NCI-H345 treated with DMSO at 0.1 percent for 48 hours (cell line): ENCODE measurements at regions not wholly inside any gene's neighbourhood (a gene's known extent, or its start where the extent isn't known, plus 50 kb on each side); places are given as distances from the start of the nearest gene placed in this dataset.
"Not testable (repeated sequence)": the region's sequence is repeated elsewhere in the genome, so short reads cannot be mapped to it uniquely, and the experiment has no call there.

Experiments
- DNase-seq: peaks from one replicate; lab custom pipeline; 2025; ENCODE audit not compliant: unreplicated experiment; lab: John Stamatoyannopoulos, UW

DNA sequence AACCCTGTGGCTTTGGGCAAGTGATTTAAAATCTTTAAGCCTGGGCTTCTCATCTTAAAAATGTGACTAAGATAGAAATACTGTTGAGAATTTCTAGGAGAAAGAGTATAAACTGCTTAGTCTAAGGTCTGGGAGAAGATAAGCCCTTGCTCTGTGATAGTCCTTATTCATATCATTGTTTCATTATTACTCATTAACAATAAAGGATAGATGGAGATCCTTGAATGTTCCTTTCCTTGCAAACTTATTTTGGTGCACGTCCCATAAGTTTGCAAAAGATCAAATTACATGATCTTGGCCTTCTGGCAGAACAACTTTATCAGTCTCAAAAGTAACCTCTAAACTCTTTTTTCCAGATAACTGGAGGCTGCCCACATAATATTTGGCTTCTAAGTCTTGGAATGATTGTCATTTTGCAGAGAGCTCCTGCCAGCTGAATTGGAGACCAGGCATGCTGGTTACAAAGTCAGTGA is 138.3 kb downstream of the FAM124B start:
- no peak for DNase-seq

DNA sequence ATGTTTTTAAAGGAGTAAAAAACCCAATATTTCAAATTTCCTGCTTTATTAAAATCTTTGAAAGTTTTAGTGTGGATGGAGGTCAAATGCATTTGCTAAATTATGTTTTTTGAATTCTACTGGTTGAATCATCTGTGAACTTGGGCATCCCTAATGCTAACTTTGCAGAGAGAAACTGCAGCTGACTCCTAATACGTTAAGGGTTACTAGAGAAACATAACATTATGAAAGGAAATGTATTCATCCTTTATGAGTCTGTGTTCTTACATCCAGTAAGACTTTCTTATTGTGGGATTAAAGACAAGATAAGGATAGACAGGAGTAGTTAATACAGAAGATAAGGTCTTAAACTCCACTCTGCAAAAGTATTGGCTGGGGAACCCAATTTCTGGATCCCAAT is 140.6 kb downstream of the FAM124B start:
- DNase-seq, result no peak

DNA sequence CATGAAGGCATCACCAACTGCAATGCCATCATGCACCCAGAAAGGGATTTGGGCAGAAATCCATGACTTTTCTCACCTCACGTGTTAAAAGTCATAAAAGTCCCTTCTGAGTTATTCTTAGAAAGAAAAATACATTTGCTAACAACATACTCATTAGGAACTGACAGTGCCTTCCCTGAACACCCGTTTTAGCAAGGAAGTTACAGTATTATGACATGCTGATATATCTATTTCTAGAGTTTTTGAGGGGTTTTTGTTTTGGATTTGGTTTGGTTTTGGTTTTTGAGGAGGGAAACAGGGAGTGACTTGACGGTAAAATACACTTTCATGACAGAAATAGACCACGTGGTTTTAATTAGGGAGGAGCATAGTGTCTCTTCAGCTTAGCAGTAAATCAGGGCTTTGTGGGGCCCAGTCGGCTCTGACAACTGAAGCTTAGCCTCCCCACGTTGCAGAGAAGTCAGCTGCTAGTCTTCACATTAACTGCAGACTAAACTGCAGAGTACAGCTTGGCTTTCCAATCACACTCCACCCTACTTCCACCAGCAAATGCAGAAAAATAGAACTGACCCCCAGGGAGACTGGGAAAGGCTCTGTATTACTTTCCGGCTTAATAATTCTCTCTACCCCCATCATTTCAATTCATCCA is 141.4 kb downstream of the FAM124B start:
- DNase-seq, result no peak

DNA sequence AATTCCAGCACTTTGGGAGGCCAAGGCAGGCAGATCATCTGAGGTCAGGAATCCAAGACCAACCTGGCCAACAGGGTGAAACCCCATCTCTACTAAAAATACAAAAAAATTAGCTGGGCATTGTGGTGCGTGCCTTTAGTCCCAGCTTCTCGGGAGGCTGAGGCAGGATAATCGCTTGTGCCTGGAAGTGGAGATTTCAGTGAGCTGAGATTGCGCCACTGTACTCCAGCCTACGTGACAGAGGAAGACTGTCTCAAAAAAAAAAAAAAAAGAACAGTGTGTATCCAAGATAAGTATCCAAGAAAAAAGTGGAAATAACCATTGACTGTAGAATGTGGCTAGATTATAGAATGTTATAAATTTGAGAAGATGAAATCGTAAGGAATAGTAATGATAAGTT is 142.1 kb downstream of the FAM124B start:
- no peak for DNase-seq

DNA sequence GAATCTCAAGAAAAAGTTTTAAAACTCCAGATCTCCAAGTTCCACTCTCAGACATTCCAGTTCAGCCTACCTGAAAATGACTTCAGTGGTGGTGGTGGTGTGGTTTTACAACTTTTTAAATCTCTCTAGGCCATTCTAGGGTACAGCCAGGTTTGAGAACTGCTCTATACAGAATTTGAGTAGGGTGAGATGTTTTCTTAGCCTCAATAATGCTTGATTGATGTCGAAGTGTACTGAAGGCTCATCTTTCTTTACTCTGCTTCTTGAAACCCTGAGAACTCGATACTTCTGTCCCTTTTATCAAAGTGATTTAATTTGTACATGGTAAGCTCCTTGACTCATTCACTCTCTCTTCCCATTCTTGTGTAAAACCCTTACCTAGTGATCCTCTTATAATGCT is 143.8 kb downstream of the FAM124B start:
- no peak for DNase-seq

DNA sequence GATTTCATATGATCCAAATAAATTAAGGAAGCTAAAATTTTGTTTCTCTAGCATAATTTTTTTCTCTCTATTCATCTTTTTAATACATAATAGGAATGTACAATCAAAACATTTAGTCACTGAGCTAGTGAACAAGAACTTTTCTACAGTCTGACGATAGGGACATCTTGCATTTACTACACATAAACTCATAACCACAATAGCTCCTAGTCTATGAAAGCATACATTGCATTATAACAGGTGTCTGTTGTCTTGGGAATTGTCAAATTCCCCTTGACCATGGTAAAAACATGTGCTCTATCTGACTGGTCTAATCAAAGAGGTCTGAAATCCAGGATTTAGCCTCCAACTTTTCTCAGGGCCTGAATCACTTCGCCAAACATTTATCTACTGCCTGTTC is 144.8 kb downstream of the FAM124B start:
- DNase-seq, result no peak

DNA sequence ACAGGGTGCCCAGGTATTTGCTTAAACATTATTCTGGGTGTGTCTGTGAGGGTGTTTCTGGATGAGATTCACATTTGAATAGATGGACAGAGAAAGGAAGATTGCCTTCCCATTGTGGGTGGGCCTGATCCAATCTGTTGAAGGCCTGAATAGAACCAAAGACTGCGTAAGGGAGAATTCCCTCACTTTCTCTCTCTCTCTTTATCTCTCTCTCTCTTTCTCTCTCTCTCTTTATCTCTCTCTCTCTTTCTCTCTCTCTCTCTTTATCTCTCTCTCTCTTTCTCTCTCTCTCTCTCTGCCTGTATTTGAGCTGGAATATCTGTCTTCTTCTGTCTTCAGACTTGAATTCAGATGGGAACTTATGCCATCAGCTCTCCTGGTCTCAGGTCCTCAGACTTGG is 148.4 kb downstream of the FAM124B start:
- DNase-seq, result no peak

DNA sequence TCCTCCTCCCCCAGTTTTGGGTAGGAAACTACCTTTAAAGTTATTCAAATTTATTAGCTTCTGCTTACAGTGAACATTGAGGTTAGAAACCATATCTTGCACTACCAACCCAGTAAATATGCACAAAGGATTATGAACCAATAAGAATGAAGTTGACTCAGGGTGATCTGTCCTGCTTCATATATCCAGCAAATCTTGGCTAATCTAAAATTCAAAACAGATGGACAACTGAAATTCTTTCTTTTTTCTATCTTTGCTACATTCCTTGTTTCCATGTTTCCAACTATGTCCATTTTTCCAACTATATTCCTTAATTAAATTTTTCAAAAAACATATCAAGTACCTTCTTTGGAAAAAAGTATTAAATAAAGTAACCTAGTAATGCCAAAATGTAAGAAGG is 149.3 kb downstream of the FAM124B start:
- DNase-seq, result no peak

DNA sequence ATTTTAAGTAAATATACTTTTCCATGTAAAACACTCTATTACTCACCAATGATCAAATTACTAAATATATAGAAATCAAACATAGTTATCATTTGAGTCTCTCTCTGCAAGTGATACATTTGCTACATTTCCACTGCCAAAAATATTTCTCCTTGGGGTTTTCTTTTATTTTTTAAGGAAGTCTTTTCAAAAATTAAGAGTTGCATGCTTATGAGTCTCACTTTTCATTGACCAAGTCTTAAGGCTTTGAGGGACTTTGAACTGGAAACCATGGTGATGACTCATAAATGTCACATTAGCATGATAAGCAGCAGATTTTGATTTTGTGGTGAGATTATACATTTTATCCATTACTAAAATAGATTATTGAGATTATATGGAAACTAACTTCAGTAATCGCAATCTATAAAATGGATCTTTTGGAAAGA is 152.9 kb downstream of the FAM124B start:
- no peak for DNase-seq

DNA sequence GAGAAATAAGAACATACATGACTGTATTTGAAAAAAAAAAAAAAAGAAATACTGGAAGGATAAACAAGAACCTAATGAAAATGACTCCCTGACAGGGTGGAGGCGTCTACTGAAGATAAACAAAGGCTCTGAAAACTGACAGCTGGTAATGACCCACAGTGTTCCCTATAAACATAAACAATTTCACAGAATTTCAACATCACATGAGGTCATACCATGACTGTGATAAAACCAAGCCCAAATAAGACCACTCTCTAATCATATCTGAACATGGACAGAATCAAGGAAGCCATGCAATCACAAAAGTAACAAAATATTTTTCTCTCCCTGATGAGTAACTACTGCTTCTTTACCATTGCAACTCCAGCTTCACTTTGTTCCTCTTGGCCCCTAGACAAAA is 159.3 kb downstream of the FAM124B start:
- DNase-seq, result no peak

DNA sequence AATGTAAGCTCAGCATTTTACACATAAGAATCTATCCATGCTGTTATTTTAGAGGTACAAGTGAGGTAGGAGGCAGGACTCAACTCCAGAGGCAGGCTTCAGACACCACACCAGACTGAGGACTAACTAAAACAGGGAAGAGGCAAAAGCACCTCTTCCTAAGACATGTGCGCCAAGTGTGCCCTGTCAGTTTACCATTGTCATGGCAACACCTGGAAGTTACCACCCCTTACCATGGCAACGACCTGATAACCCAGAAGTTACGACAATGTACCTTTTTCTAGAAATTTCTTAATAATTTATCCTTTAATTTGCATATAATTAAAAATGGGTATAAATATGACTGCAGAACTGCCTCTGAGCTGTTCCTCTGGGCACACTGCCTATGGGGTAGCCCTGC is 160.1 kb downstream of the FAM124B start:
- no peak for DNase-seq

DNA sequence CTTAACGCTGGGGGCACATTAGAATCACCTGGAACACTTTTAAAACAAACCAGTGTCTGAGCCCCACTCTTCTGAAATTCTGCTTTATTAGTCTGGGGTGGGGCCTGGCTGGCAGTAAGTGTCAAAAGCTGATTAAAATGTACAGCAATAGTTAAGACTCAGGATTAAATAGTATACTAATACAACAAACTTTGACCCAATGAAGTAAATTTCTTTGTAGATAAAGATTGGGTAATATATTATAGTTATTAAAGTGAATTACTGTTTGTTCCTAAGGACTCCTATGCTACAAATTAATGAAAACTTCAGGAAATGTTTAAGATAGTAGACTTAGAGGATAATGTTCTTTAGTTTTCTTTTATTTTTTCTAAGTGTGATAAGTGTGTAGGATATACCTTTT is 160.9 kb downstream of the FAM124B start:
- no peak for DNase-seq

DNA sequence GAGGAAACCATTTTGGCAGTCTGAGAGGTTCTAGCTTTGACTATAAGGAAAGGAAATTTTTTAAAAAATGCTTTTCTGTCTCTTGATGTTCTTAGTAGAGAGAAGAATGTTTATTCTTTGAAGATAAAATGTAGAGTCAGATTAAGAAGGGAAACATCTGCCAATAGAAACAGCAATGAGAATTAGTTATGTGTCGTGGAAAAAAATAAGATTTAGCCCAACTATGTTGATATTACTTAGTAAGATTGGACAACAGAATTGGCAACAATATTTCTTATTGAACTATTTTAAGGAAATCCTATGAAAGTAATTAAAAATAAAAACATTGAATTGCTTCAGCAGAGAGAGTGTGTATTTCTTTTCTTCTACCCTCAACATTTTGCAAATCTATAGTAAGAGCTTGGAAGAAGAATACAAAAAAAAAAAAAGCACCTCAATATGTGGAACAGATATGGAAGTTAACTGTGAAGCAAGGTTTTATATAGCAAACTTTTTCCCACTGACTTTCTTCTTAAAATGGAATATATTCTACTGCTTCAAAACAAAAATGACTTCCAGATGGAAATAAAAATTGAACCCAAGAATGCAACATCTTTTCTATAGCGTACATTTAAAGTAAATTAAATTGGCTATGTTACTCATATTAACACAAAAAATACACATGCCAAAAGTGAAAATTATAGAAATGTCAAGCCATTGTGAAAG is 177.9 kb downstream of the FAM124B start:
- no peak for DNase-seq

DNA sequence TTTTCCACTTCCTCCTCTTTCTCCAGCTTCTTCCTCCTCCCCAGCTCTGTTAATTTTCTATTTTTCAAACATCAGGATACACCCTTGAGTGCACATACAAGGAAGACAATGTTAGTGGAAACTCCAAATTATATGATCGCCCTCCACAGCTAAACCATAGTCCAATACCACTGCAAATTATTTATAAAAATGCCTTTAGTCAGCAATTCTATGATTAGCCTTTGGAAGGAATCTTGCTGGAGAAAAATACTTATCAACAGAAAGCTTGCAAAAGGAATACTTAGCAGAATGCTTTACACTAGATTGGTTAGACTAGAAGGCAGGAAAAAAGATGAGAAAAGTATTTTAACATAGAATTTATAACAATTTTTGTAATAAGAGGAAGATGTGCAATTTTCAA is 178.9 kb downstream of the FAM124B start:
- DNase-seq, result no peak

DNA sequence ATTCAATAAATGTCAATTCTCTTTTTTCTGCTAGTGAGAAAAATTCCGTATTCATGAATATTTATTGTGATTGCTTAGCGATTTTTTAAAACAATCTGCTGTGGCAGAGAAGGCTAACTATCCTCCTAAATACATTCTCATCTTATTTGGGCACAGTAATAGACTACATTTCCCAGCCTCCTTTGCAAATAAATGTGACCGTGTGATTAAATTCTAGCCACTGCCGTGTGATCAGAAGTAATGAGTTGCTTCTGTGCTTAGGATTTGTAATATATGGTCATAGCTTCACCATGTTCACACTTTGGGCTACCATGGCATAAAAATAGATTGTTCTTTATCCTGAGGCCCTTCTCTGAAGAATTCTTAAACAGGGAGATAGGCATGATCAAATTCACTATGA is 179.6 kb downstream of the FAM124B start:
- no peak for DNase-seq

DNA sequence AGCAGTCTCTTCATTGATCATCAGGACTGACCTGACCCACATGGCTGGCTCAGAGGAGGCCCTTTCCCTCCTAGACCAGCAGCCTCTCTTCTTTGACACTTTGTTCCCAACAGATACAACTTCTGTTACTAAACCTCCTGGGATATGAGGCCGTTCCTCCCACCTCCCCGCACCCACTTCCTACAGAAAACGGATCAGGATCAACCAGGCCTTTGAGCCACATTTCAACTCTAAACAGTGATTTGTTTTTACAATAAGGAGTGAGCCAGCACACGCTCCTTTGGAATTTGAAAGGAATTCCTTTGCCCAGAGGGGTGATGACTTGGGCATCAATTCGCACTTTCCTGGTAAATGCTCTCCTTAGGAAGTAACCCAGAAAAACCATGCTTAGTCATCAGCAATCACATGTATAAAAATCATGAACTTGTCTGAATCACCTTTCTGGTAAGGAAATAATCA is 180.4 kb downstream of the FAM124B start:
- DNase-seq, result no peak

DNA sequence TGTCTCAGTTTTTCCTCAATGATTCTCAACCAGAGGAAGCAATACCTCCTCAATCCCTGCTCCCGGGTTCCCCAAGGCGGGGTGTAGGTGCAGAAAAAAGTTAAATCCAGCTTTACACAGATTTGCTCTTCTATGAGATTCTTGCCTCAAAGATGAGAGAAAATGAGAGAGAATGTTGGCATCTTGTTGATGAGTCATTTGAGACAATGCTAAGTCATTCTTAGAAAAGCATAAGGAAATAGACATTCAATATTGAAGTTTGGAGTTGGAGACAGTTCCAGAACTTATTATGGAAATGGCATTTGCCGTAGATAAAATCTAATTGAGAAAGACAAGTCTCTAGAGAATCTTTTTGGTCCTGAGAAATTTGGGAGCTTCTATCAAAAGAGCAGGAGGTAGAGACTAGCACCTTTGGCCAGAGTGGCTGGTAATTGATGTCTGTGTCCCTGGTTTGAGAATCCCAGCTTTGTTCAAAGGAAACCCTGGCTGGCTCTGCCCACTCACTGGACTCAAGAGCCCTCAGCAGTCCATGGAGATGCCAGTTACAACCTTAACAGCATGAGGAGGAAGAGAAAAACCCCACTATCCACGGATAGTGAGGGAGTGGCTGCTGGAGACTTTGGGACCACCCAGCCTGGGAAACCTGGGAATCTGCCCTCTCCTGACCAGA is 181.2 kb downstream of the FAM124B start:
- DNase-seq, result no peak

DNA sequence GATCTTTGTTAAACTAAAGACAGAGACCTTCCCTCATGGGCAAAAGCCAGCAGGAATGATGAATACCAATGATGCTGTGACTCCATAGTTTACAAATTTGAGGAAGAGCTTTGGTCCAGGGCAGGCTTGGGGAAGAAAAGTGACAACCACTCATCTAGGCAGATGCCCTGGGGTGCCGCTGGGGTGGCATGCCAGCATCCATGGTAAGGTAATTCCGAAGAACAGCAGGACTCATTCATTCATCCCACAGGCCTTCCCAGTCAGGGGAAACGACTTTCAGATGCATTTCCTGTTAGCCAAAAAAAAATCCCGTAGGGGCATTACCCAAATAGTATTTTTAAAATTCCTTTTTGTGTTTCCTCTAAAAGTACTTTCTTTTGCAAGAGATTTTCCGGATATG is 180.7 kb upstream of the SERPINE2 start:
- DNase-seq, result no peak

DNA sequence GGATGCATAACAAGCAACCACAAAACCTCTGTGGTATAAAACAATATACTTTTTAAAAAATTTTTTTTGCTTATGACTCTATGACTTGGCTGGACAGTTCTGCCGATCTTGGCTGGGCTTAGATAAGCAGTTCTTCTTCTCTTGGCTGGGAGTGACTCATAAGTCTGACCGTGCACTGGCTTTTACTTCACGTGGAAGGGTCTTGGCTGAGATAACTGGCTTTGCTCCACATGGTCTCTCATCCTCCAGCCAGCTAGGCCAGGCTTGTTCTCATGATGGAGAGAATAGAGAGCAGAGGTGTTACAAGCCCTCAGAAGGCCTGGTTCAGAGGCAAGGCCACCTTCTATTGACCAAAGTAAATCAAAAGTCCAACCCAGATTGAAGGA is 178.9 kb upstream of the SERPINE2 start:
- no peak for DNase-seq

DNA sequence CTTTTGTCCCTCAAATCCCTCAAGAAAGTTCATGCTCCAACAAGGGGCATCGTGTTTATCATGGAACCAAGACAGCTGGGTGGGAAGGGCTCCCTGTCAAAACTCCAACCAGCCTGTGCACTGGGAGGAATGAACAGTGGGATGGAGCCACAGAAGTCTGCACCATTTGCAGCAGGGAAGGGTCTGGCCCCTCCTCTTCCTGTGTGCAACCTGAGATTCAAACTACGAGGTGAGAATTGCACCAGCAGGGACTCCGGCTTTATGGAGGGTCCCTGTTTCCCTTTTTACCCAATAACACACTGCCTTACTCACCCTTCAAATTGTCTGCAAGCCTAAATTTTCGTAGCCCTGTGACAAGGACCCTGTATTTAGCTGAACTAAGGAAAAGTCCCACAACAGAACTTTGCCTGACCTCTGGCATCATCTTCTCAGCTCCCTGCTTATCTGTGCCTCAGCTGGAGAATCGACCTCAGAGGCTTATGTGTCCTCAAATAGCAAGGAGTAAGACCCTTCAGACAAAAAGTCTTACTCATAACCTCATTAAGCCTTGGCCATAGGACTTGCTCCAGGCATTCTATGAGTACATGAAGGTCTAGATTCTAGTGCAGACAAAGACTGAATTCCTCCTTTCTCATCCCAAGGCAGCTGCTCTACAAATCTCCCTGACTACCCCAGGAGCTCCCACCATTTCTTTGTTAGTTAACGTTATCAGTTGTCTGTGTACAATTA is 178.3 kb upstream of the SERPINE2 start:
- DNase-seq, result no peak

DNA sequence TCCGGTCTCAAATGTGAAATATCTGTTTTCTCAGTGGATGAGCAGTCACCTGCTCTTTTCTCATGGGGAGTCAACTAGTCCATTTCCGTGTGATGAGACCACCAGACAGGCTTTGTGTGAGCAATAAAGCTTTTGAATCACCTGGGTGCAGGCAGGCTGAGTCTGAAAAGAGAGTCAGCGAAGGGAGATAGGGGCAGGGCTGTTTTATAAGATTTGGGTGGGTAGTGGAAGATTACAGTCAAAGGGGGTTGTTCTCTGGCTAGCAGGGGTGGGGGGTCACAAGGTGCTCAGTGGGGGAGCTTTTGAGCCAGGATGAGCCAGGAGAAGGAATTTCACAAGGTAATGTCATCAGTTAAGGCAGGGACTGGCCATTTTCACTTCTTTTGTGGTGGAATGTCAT is 176.5 kb upstream of the SERPINE2 start:
- not testable (repeated sequence) for DNase-seq

DNA sequence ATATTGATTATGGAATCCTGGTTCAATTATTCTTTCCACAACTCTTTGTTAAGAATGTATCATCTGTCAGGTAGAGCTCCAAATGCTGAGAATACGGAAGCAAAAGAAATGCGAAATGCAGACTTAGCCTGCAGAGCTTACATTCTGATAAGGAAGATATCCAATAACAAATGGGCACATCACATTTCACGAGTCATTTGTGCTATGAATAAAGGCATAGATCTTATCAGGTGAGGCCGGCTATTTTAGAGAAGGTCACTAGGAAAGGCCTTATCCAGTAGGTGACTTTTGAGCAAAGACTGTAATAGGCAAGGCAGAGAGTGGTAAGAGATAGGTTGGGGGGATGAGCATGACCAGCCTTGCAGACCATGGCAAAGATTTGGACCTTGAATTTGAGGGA is 174.3 kb upstream of the SERPINE2 start:
- DNase-seq, result no peak
